WTC11 (cell line): ENCODE measurements at regions not wholly inside any gene's neighbourhood (a gene's known extent, or its start where the extent isn't known, plus 50 kb on each side); places are given as distances from the start of the nearest gene placed in this dataset.

Source experiments
- ATAC-seq: fragments of 200-7000 bp; cut with Tn5 transposase; 2 replicates; pipeline ENCODE4 v1.10.0; 2021; ENCODE audit warnings: mild to moderate bottlenecking, moderate library complexity
- CTCF ChIA-PET: fragments of 300-600 bp; sonication (Branson Sonifier 250); formaldehyde crosslinking; loops from one replicate; lab custom pipeline; 2021; ENCODE audit warnings: antibody characterized with exemption; lab: Charles Lee
- POLR2A ChIA-PET: fragments of 350-600 bp; sonication (Branson Sonifier 250); formaldehyde crosslinking; loops from one replicate; lab custom pipeline; 2021; ENCODE audit warnings: antibody characterized with exemption; lab: Charles Lee
- DNase-seq: peaks from one replicate; pipeline ENCODE4 v3.0.0; 2021; ENCODE audit warnings: low spot score
- H3K27ac Mint-ChIP-seq: 2 replicates; pipeline ENCODE4 v1.8.0; 2021; ENCODE audit warnings: mixed read lengths
- H3K27me3 Mint-ChIP-seq: 2 replicates; pipeline ENCODE4 v1.8.0; 2021; ENCODE audit warnings: low read depth, mild to moderate bottlenecking, moderate library complexity, mixed read lengths
- H3K36me3 Mint-ChIP-seq: 2 replicates; pipeline ENCODE4 v1.8.0; 2021; ENCODE audit warnings: mixed read lengths
- H3K4me1 Mint-ChIP-seq: 2 replicates; pipeline ENCODE4 v1.8.0; 2022; ENCODE audit warnings: mixed read lengths
- H3K4me3 Mint-ChIP-seq: 2 replicates; pipeline ENCODE4 v1.8.0; 2021; ENCODE audit warnings: mild to moderate bottlenecking, moderate library complexity, mixed read lengths
- H3K9me3 Mint-ChIP-seq: 2 replicates; pipeline ENCODE4 v1.8.0; 2021; ENCODE audit warnings: mixed read lengths
- ESRRA ChIP-seq: sonication (generic); formaldehyde crosslinking; IDR thresholded peaks from 2 replicates; pipeline ENCODE4 v1.8.1; 2022; ENCODE audit warnings: mild to moderate bottlenecking, missing genetic modification reagents, borderline replicate concordance
- ETV6 ChIP-seq: sonication (generic); formaldehyde crosslinking; IDR thresholded peaks from 2 replicates; pipeline ENCODE4 v1.8.1; 2022; ENCODE audit warnings: mild to moderate bottlenecking, missing genetic modification reagents
- FOXP4 ChIP-seq: sonication (generic); formaldehyde crosslinking; IDR thresholded peaks from 2 replicates; pipeline ENCODE4 v1.8.0; 2022; ENCODE audit warnings: mild to moderate bottlenecking, missing genetic modification reagents
- GTF2I ChIP-seq: fragments of 250-450 bp; sonication (Bioruptor Pico); conservative IDR thresholded peaks from 2 replicates; pipeline ENCODE4 v1.4.0; 2021; ENCODE audit warnings: mild to moderate bottlenecking
- HMGXB4 ChIP-seq: sonication (generic); formaldehyde crosslinking; IDR thresholded peaks from 2 replicates; pipeline ENCODE4 v1.8.1; 2023; ENCODE audit warnings: mild to moderate bottlenecking, moderate library complexity, missing genetic modification reagents
- JAZF1 ChIP-seq: fragments of 250-450 bp; sonication (Bioruptor Pico); IDR thresholded peaks from 2 replicates; pipeline ENCODE4 v1.9.0; 2021; ENCODE audit warnings: moderate library complexity, mild to moderate bottlenecking, inconsistent platforms
- JUN ChIP-seq: sonication (generic); formaldehyde crosslinking; IDR thresholded peaks from 2 replicates; pipeline ENCODE4 v1.8.0; 2023; ENCODE audit warnings: mild to moderate bottlenecking, missing genetic modification reagents
- KAT7 ChIP-seq: sonication (generic); formaldehyde crosslinking; IDR thresholded peaks from 2 replicates; pipeline ENCODE4 v1.8.1; 2023; ENCODE audit warnings: missing genetic modification reagents, mild to moderate bottlenecking, borderline replicate concordance
- MAX ChIP-seq: sonication (generic); formaldehyde crosslinking; IDR thresholded peaks from 2 replicates; pipeline ENCODE4 v1.8.0; 2022; ENCODE audit warnings: mild to moderate bottlenecking, missing genetic modification reagents
- MLX ChIP-seq: sonication (generic); formaldehyde crosslinking; IDR thresholded peaks from 2 replicates; pipeline ENCODE4 v1.8.1; 2023; ENCODE audit warnings: mild to moderate bottlenecking, missing genetic modification reagents, moderate library complexity
- MXD4 ChIP-seq: fragments of 250-450 bp; sonication (Bioruptor Pico); IDR thresholded peaks from 2 replicates; pipeline ENCODE4 v1.8.0; 2021; ENCODE audit warnings: mild to moderate bottlenecking, moderate library complexity, borderline replicate concordance
- NFATC4 ChIP-seq: fragments of 250-450 bp; sonication (Bioruptor Pico); IDR thresholded peaks from 2 replicates; pipeline ENCODE4 v1.9.0; 2021; ENCODE audit warnings: mild to moderate bottlenecking
- NFE2L1 ChIP-seq: sonication (generic); formaldehyde crosslinking; IDR thresholded peaks from 2 replicates; pipeline ENCODE4 v1.8.1; 2023; ENCODE audit warnings: missing genetic modification reagents
- NR1H2 ChIP-seq: sonication (generic); formaldehyde crosslinking; IDR thresholded peaks from 2 replicates; pipeline ENCODE4 v1.9.0; 2021; ENCODE audit warnings: mild to moderate bottlenecking, moderate library complexity, missing genetic modification reagents
- NR2C2 ChIP-seq: sonication (generic); formaldehyde crosslinking; IDR thresholded peaks from 2 replicates; pipeline ENCODE4 v1.8.0; 2022; ENCODE audit warnings: mild to moderate bottlenecking, missing genetic modification reagents
- PRDM15 ChIP-seq: sonication (generic); formaldehyde crosslinking; IDR thresholded peaks from 2 replicates; pipeline ENCODE4 v1.8.0; 2022; ENCODE audit warnings: missing genetic modification reagents
- SOX15 ChIP-seq: fragments of 250-450 bp; sonication (Bioruptor Pico); IDR thresholded peaks from 2 replicates; pipeline ENCODE4 v1.9.0; 2021; ENCODE audit warnings: mild to moderate bottlenecking
- USF1 ChIP-seq: sonication (generic); formaldehyde crosslinking; IDR thresholded peaks from 2 replicates; pipeline ENCODE4 v1.8.0; 2022; ENCODE audit warnings: mild to moderate bottlenecking, missing genetic modification reagents
- USF2 ChIP-seq: sonication (generic); formaldehyde crosslinking; IDR thresholded peaks from 2 replicates; pipeline ENCODE4 v1.8.1; 2023; ENCODE audit warnings: mild to moderate bottlenecking, missing genetic modification reagents, moderate library complexity
- ZBTB21 ChIP-seq: sonication (generic); formaldehyde crosslinking; IDR thresholded peaks from 2 replicates; pipeline ENCODE4 v1.8.1; 2023; ENCODE audit warnings: mild to moderate bottlenecking, missing genetic modification reagents, borderline replicate concordance
- ZMAT4 ChIP-seq: fragments of 250-450 bp; sonication (Bioruptor Pico); IDR thresholded peaks from 2 replicates; pipeline ENCODE4 v1.9.0; 2021; ENCODE audit warnings: mild to moderate bottlenecking
- ZNF138 ChIP-seq: sonication (generic); formaldehyde crosslinking; conservative IDR thresholded peaks from 2 replicates; pipeline ENCODE4 v1.8.1; 2022; ENCODE audit warnings: mild to moderate bottlenecking, moderate library complexity, missing genetic modification reagents
- ZNF219 ChIP-seq: sonication (generic); formaldehyde crosslinking; IDR thresholded peaks from 2 replicates; pipeline ENCODE4 v1.8.0; 2023; ENCODE audit warnings: missing genetic modification reagents, mild to moderate bottlenecking, borderline replicate concordance
- ZNF317 ChIP-seq: sonication (generic); formaldehyde crosslinking; IDR thresholded peaks from 2 replicates; pipeline ENCODE4 v1.8.1; 2023; ENCODE audit warnings: low read depth, mild to moderate bottlenecking, moderate library complexity, missing genetic modification reagents, borderline replicate concordance
- ZNF416 ChIP-seq: fragments of 250-450 bp; sonication (Bioruptor Pico); IDR thresholded peaks from 2 replicates; pipeline ENCODE4 v1.9.0; 2021; ENCODE audit warnings: mild to moderate bottlenecking, inconsistent platforms

GRCh38 chr5:35342664-35343063, 112.4 kb upstream of the PRLR start (continued):
- TF ChIP-seq ZNF416 (CRISPR knock-in tag) (no peak), ZNF138 (CRISPR knock-in tag) (no peak), MAX (CRISPR knock-in tag) (no peak), JUN (CRISPR knock-in tag) (no peak), USF1 (no peak), ZNF317 (CRISPR knock-in tag) (no peak), KAT7 (CRISPR knock-in tag) (no peak)
- TF ChIP-seq, all 79 proteins: peak for 0

- CTCF ChIA-PET, result no interaction called here
- TF ChIP-seq JAZF1 (no peak), NR2C2 (CRISPR knock-in tag) (no peak), ZNF219 (CRISPR knock-in tag) (no peak), GTF2I (CRISPR knock-in tag) (no peak), USF1 (no peak), PRDM15 (CRISPR knock-in tag) (no peak), MXD4 (CRISPR knock-in tag) (no peak), ZBTB21 (CRISPR knock-in tag) (no peak), USF2 (CRISPR knock-in tag) (no peak), NR1H2 (CRISPR knock-in tag) (no peak), ETV6 (no peak), ESRRA (CRISPR knock-in tag) (no peak), SOX15 (CRISPR knock-in tag) (no peak), NFE2L1 (CRISPR knock-in tag) (no peak), KAT7 (CRISPR knock-in tag) (no peak)
- DNase-seq, result no peak
- POLR2A ChIA-PET, result no interaction called here
- H3K4me1 Mint-ChIP-seq, result peaks cover 30% of the 10 kb centered on the region
- no peaks in the 10 kb centered on the region for H3K27me3 Mint-ChIP-seq
- H3K36me3 Mint-ChIP-seq, result peaks cover 28% of the 10 kb centered on the region
- H3K4me3 Mint-ChIP-seq, result no peak overlapping the region
- no peak overlapping the region for H3K27ac Mint-ChIP-seq
- H3K9me3 Mint-ChIP-seq, result peaks cover 32% of the 10 kb centered on the region
- no peak for ATAC-seq
Measured at GRCh38 chr5:35341189-35341588, 110.9 kb upstream of the PRLR start.

- Mint-ChIP-seq H3K9me3 (peaks cover 21% of the 10 kb centered on the region), H3K36me3 (peaks cover 23% of the 10 kb centered on the region), H3K4me3 (no peak overlapping the region), H3K27me3 (no peaks in the 10 kb centered on the region), H3K27ac (no peak overlapping the region), H3K4me1 (peaks cover 44% of the 10 kb centered on the region)
- ChIA-PET POLR2A (no interaction called here), CTCF (no interaction called here)
- no peak for ATAC-seq
- DNase-seq, result no peak
- TF ChIP-seq MLX (CRISPR knock-in tag) (no peak), NFATC4 (CRISPR knock-in tag) (no peak), ZMAT4 (no peak), FOXP4 (no peak), HMGXB4 (CRISPR knock-in tag) (no peak)
Measured at GRCh38 chr5:35339616-35340100, 109.4 kb upstream of the PRLR start.
